ENCODE measurements at regions not wholly inside any gene's neighbourhood (a gene's known extent, or its start where the extent isn't known, plus 50 kb on each side); places are given as distances from the start of the nearest gene placed in this dataset.

DNA sequence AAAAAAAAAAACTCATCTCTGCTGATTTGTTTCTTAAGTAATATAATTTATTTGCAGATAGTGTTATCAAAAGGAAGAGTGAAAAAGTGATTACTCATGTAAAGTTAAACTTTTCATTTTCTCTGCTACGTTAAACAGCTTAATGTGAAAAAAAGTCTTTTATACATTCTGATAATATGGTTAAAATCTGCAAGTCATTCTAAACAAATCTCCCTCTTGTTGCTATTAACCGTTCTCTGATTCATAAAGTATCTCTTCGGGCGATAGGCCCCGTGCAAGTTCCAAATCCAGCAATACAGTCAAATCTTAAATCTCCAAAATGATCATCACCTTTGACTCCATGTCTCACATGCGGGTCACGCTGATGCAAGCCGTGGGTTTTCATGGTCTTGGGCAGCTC lies 732.0 kb downstream of the TAF11L14 start:
- Histone ChIP-seq H3K27ac (ENCODE audit: insufficient read depth, low read length) (no peak overlapping the region), H4K20me1 (ENCODE audit: control insufficient read depth, extremely low read depth, insufficient read depth, low read length) (no peaks in the 10 kb centered on the region), H2AFZ (ENCODE audit: low read length) (no peak overlapping the region), H3K27me3 (ENCODE audit: control insufficient read depth, insufficient read depth, low read length) (no peaks in the 10 kb centered on the region), H3K9me3 (ENCODE audit: control insufficient read depth, insufficient read depth, low read depth, low read length) (no peaks in the 10 kb centered on the region), H3K4me1 (ENCODE audit: control insufficient read depth, extremely low read depth, insufficient read depth, low read length) (no peaks in the 10 kb centered on the region), H3K4me3 (replicated peaks in 1 of 4; ENCODE audit: control extremely low read depth in 1 of 4, insufficient read depth in 1 of 4, low read depth in 3 of 4, low read length in 4 of 4) (no peak overlapping the region), H3K4me2 (ENCODE audit: extremely low read depth, insufficient read depth, low read length) (no peak overlapping the region), H3K36me3 (ENCODE audit: control insufficient read depth, insufficient read depth, low read length) (no peaks in the 10 kb centered on the region), H3K79me2 (ENCODE audit: control insufficient read depth, insufficient read depth, low read length) (no peaks in the 10 kb centered on the region), H3K9ac (ENCODE audit: insufficient read depth, low read length) (no peak overlapping the region)
- no peak for DNase-seq (ENCODE audit: low read depth in 2 of 2)
- no peak for TF ChIP-seq EZH2 (IDR thresholded peaks at IDR 0.05; ENCODE audit: low read length, missing control alignments)
- TF ChIP-seq, protein P1, sequence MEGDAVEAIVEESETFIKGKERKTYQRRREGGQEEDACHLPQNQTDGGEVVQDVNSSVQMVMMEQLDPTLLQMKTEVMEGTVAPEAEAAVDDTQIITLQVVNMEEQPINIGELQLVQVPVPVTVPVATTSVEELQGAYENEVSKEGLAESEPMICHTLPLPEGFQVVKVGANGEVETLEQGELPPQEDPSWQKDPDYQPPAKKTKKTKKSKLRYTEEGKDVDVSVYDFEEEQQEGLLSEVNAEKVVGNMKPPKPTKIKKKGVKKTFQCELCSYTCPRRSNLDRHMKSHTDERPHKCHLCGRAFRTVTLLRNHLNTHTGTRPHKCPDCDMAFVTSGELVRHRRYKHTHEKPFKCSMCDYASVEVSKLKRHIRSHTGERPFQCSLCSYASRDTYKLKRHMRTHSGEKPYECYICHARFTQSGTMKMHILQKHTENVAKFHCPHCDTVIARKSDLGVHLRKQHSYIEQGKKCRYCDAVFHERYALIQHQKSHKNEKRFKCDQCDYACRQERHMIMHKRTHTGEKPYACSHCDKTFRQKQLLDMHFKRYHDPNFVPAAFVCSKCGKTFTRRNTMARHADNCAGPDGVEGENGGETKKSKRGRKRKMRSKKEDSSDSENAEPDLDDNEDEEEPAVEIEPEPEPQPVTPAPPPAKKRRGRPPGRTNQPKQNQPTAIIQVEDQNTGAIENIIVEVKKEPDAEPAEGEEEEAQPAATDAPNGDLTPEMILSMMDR (conservative IDR thresholded peaks at IDR 0.05 in 1 of 2, IDR thresholded peaks at IDR 0.05 in 1 of 2; ENCODE audit: low read depth in 1 of 2, low read length in 2 of 2): no peak

DNA sequence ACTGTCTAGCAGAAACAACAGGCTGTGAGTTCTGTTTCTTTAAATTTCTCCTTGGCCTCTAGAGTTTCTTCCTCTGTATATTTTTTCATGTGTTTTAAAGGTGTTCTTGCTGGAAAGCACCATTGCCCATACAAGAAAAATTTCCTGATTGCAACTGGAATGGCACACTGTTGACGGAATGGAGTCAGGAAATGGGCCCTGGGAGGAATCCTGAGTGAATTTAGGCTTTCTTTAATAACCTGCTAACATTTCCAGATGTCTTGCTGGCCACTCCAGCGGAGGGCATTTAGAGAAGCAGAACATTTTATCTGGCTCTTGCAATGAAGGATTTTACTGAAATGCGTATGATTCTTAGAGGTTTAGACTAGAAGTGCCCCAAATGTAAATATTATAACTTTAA lies 736.3 kb downstream of the TAF11L14 start:
- Histone ChIP-seq H3K36me3 (ENCODE audit: control insufficient read depth, insufficient read depth, low read length) (no peaks in the 10 kb centered on the region), H3K79me2 (ENCODE audit: control insufficient read depth, insufficient read depth, low read length) (no peaks in the 10 kb centered on the region), H3K27me3 (ENCODE audit: control insufficient read depth, insufficient read depth, low read length) (no peaks in the 10 kb centered on the region), H3K4me3 (replicated peaks in 1 of 4; ENCODE audit: control extremely low read depth in 1 of 4, insufficient read depth in 1 of 4, low read depth in 3 of 4, low read length in 4 of 4) (no peak overlapping the region), H3K9ac (ENCODE audit: insufficient read depth, low read length) (no peak overlapping the region), H3K4me2 (ENCODE audit: extremely low read depth, insufficient read depth, low read length) (no peak overlapping the region), H2AFZ (ENCODE audit: low read length) (no peak overlapping the region), H4K20me1 (ENCODE audit: control insufficient read depth, extremely low read depth, insufficient read depth, low read length) (no peaks in the 10 kb centered on the region), H3K27ac (ENCODE audit: insufficient read depth, low read length) (no peak overlapping the region), H3K4me1 (ENCODE audit: control insufficient read depth, extremely low read depth, insufficient read depth, low read length) (no peaks in the 10 kb centered on the region), H3K9me3 (ENCODE audit: control insufficient read depth, insufficient read depth, low read depth, low read length) (no peaks in the 10 kb centered on the region)
- TF ChIP-seq, protein P1 (conservative IDR thresholded peaks at IDR 0.05 in 1 of 2, IDR thresholded peaks at IDR 0.05 in 1 of 2; ENCODE audit: low read depth in 1 of 2, low read length in 2 of 2): no peak
- no peak for TF ChIP-seq EZH2 (IDR thresholded peaks at IDR 0.05; ENCODE audit: low read length, missing control alignments)
- DNase-seq (ENCODE audit: low read depth in 2 of 2): no peak

DNA sequence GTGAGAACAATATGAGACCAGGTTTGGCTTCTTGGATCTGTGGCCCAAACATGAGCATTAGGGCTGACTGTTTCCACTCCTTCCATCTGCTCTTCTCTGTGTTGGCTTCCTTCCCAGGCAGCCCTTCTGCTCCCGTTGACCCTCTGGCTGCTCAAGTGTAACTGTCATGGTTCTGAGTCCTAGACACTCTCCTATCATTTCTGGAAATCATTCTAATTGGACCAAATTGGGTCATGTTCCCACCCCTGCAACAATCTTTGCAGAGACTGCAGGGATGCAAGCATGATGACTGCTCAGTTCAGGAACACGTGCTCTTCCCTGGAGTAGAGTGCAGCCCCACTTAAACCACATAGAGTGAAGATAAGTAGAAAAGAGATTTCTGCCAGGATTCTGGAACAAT lies 741.4 kb downstream of the TAF11L14 start:
- Histone ChIP-seq H3K27ac (ENCODE audit: insufficient read depth, low read length) (no peak overlapping the region), H3K4me2 (ENCODE audit: extremely low read depth, insufficient read depth, low read length) (no peak overlapping the region), H3K36me3 (ENCODE audit: control insufficient read depth, insufficient read depth, low read length) (no peaks in the 10 kb centered on the region), H4K20me1 (ENCODE audit: control insufficient read depth, extremely low read depth, insufficient read depth, low read length) (no peaks in the 10 kb centered on the region), H3K9me3 (ENCODE audit: control insufficient read depth, insufficient read depth, low read depth, low read length) (no peaks in the 10 kb centered on the region), H3K4me1 (ENCODE audit: control insufficient read depth, extremely low read depth, insufficient read depth, low read length) (no peaks in the 10 kb centered on the region), H3K4me3 (replicated peaks in 1 of 4; ENCODE audit: control extremely low read depth in 1 of 4, insufficient read depth in 1 of 4, low read depth in 3 of 4, low read length in 4 of 4) (no peak overlapping the region), H3K79me2 (ENCODE audit: control insufficient read depth, insufficient read depth, low read length) (no peaks in the 10 kb centered on the region), H3K27me3 (ENCODE audit: control insufficient read depth, insufficient read depth, low read length) (no peaks in the 10 kb centered on the region), H3K9ac (ENCODE audit: insufficient read depth, low read length) (no peak overlapping the region), H2AFZ (ENCODE audit: low read length) (no peak overlapping the region)
- no peak for DNase-seq (ENCODE audit: low read depth in 2 of 2)
- TF ChIP-seq EZH2 (IDR thresholded peaks at IDR 0.05; ENCODE audit: low read length, missing control alignments): no peak
